NCI-H1092 (cell line): ENCODE measurements at regions not wholly inside any gene's neighbourhood (a gene's known extent, or its start where the extent isn't known, plus 50 kb on each side); places are given as distances from the start of the nearest gene placed in this dataset.
A peak's percentile ranks its signal among the peaks of the same experiment; 100 is the strongest.

ENCODE experiments used
- DNase-seq: peaks from one replicate; lab custom pipeline; 2025; lab: John Stamatoyannopoulos, UW

- no peak for DNase-seq
These were observed 55.3 kb upstream of the CLINT1 start for GRCh38 chr5:157914151-157914788.

DNA sequence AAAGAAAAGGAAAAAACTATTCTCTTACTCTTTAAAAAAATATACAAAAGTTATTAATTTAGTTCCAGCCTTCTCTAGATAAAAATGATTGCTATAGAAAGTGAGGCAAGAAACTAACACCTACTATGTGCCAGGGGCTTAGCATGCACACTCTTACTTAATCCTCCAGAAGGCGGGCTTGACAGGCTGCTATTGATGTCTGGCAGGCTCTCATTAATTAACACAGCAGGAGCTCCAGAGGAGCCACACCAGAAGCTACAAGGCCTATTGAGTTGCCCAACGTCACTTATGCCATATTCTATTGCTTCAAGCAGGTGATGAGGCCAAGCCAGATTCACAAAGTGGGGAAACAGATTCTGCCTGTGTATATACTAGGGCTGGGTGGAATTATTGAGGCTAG lies 54.6 kb upstream of the CLINT1 start:
- DNase-seq, result peak; percentile 62

DNA sequence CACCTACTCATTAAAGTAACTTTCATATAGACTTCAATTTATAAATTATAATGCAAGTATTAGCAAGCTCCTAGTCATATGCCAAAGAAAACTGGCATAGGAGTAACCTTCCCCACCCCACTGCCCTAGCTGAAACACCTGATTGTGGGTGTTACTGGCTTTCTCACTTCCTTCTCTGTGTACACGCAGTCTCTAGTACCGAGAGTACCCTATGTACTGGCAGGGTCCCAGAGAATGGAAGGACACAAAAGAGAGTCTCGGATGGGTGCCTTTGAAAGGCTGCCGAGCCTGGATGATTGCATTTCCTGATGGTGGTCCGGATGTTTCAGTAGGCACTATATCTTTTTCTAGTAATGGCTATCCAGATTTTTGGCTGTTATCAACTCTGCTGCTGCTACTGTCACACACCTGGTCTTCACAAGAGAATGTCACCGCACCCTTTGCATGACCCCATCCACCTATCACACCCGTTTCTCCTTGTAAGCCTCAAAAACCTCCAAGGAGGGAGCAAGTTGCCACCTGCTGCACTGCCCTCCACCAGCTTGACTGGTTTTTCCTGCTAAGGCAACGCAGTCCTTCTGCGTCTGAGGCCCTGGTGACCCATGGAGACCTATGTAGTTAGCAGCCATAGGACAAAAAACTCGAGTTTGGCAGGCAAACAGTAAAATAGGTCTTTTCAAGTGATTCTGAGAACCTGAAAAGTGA lies 53.8 kb upstream of the CLINT1 start:
- peak; percentile 92 for DNase-seq

DNA sequence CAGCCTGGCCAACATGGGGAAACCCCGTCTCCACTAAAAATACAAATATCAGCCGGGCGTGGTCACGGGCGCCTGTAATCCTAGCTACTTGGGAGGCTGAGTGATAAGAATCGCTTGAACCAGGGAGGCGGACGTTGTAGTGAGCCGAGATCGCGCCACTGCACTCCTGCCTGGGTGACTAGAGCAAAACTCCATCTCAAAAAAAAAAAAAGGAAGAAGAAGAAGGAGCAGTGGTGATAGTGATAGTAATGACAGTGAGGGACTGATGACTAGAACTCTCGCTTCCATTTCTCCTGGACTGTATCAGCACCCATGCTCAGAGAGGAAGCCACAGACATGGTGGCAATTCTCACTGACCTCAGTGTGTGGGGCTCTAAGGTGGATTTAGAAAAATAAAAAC lies 52.6 kb upstream of the CLINT1 start:
- no peak for DNase-seq
